DOHH2 (cell line): ENCODE measurements at regions not wholly inside any gene's neighbourhood (a gene's known extent, or its start where the extent isn't known, plus 50 kb on each side); places are given as distances from the start of the nearest gene placed in this dataset.

Experiments
- CTCF ChIP-seq: fragments of 200-600 bp; sonication (generic); IDR thresholded peaks from one replicate; pipeline ENCODE4 v1.5.1; 2014; ENCODE audit warnings: antibody characterized with exemption, mild to moderate bottlenecking, low read depth, low read length; ENCODE audit not compliant: poor library complexity, severe bottlenecking
- EZH2phosphoT487 ChIP-seq: fragments of 200-600 bp; sonication (generic); IDR thresholded peaks from 2 replicates; pipeline ENCODE4 v1.6.1; 2017; ENCODE audit warnings: borderline replicate concordance, mild to moderate bottlenecking, antibody characterized with exemption, low read length, moderate library complexity, mixed read lengths

GRCh38 chr18:49717617-49718016 is 95.7 kb downstream of the ACAA2 start:
- TF ChIP-seq CTCF (no peak), EZH2phosphoT487 (no peak)
